Trophoblast cell (in vitro differentiated cells and primary cell): ENCODE measurements at regions not wholly inside any gene's neighbourhood (a gene's known extent, or its start where the extent isn't known, plus 50 kb on each side); places are given as distances from the start of the nearest gene placed in this dataset.

Source experiments
- DNase-seq, 2 donors: peaks; one replicate each; pipeline ENCODE4 v3.0.0-alpha.2; 2016
- H2AFZ ChIP-seq: 2 replicates; pipeline ENCODE4 v1.6.1; 2013; ENCODE audit warnings: low read length, moderate library complexity, mild to moderate bottlenecking; ENCODE audit not compliant: insufficient read depth, poor library complexity
- H2AK5ac ChIP-seq: 2 replicates; pipeline ENCODE4 v1.6.1; 2013; ENCODE audit warnings: mild to moderate bottlenecking, low read length
- H2BK120ac ChIP-seq: 2 replicates; pipeline ENCODE4 v1.6.1; 2013; ENCODE audit warnings: low read length, mild to moderate bottlenecking, moderate library complexity; ENCODE audit not compliant: insufficient read depth, poor library complexity
- H2BK12ac ChIP-seq: 2 replicates; pipeline ENCODE4 v1.6.1; 2013; ENCODE audit warnings: mild to moderate bottlenecking, low read length, moderate library complexity
- H2BK5ac ChIP-seq: 2 replicates; pipeline ENCODE4 v1.6.1; 2013; ENCODE audit warnings: low read length, low read depth, moderate library complexity, mild to moderate bottlenecking; ENCODE audit not compliant: poor library complexity
- H3K14ac ChIP-seq: 2 replicates; pipeline ENCODE4 v1.6.1; 2013; ENCODE audit warnings: mild to moderate bottlenecking, low read length
- H3K18ac ChIP-seq: 2 replicates; pipeline ENCODE4 v1.6.1; 2013; ENCODE audit warnings: mild to moderate bottlenecking, low read length
- H3K23ac ChIP-seq: 2 replicates; pipeline ENCODE4 v1.6.1; 2013; ENCODE audit warnings: low read length
- H3K27ac ChIP-seq: 2 replicates; pipeline ENCODE4 v1.5.1; 2013; ENCODE audit warnings: low read depth, mild to moderate bottlenecking, inconsistent platforms, low read length, moderate library complexity
- H3K27me3 ChIP-seq: 2 replicates; pipeline ENCODE4 v1.6.1; 2013; ENCODE audit warnings: inconsistent platforms, mild to moderate bottlenecking, low read length, moderate library complexity; ENCODE audit not compliant: insufficient read depth
- H3K36me3 ChIP-seq, 2 experiments: 1 replicate in 1 of 2; 2 replicates in 1 of 2; pipeline ENCODE4 v1.6.1; 2013; ENCODE audit warnings: low read length in 2 of 2, mild to moderate bottlenecking in 2 of 2, moderate library complexity in 1 of 2; ENCODE audit not compliant: insufficient read depth in 2 of 2, control insufficient read depth in 1 of 2
- H3K4ac ChIP-seq: 2 replicates; pipeline ENCODE4 v1.6.1; 2013; ENCODE audit warnings: low read depth, mild to moderate bottlenecking, low read length, moderate library complexity
- H3K4me1 ChIP-seq, 2 experiments: 1 replicate in 1 of 2; 2 replicates in 1 of 2; pipeline ENCODE4 v1.6.1; 2013; ENCODE audit warnings: low read length in 2 of 2, mild to moderate bottlenecking in 2 of 2, moderate library complexity in 1 of 2; ENCODE audit not compliant: insufficient read depth in 2 of 2, control insufficient read depth in 1 of 2
- H3K4me2 ChIP-seq: 2 replicates; pipeline ENCODE4 v1.6.1; 2013; ENCODE audit warnings: inconsistent platforms, mild to moderate bottlenecking, low read length, moderate library complexity
- H3K4me3 ChIP-seq: 2 replicates; pipeline ENCODE4 v1.5.1; 2013; ENCODE audit warnings: mild to moderate bottlenecking, low read depth, low read length, inconsistent platforms
- H3K79me1 ChIP-seq: one replicate; pipeline ENCODE4 v1.6.1; 2013; ENCODE audit warnings: low read length
- H3K79me2 ChIP-seq: 2 replicates; pipeline ENCODE4 v1.6.1; 2013; ENCODE audit warnings: low read length, mild to moderate bottlenecking; ENCODE audit not compliant: control insufficient read depth, insufficient read depth, poor library complexity
- H3K9ac ChIP-seq: 2 replicates; pipeline ENCODE4 v1.6.1; 2013; ENCODE audit warnings: mild to moderate bottlenecking, low read length
- H3K9me3 ChIP-seq: 2 replicates; pipeline ENCODE4 v1.6.1; 2013; ENCODE audit warnings: low read depth, mild to moderate bottlenecking, control low read depth, inconsistent platforms, low read length; ENCODE audit not compliant: insufficient read depth
- H4K12ac ChIP-seq: 2 replicates; pipeline ENCODE4 v1.6.1; 2013; ENCODE audit warnings: low read depth, mild to moderate bottlenecking, low read length, moderate library complexity
- H4K8ac ChIP-seq: 2 replicates; pipeline ENCODE4 v1.6.1; 2013; ENCODE audit warnings: low read depth, mild to moderate bottlenecking, low read length, moderate library complexity
- H4K91ac ChIP-seq: one replicate; pipeline ENCODE4 v1.6.1; 2013; ENCODE audit warnings: low read depth, mild to moderate bottlenecking, low read length, moderate library complexity
- WGBS: extraction: QIAGEN DNeasy Blood & Tissue Kit; methylation state at CpG from one replicate; pipeline ENCODE4 v1.1.7; 2013; ENCODE audit warnings: missing lambda C conversion rate; ENCODE audit not compliant: insufficient read length, insufficient coverage; ENCODE audit errors: extremely low coverage; 5-methylcytosine and 5-hydroxymethylcytosine counted together

DNA sequence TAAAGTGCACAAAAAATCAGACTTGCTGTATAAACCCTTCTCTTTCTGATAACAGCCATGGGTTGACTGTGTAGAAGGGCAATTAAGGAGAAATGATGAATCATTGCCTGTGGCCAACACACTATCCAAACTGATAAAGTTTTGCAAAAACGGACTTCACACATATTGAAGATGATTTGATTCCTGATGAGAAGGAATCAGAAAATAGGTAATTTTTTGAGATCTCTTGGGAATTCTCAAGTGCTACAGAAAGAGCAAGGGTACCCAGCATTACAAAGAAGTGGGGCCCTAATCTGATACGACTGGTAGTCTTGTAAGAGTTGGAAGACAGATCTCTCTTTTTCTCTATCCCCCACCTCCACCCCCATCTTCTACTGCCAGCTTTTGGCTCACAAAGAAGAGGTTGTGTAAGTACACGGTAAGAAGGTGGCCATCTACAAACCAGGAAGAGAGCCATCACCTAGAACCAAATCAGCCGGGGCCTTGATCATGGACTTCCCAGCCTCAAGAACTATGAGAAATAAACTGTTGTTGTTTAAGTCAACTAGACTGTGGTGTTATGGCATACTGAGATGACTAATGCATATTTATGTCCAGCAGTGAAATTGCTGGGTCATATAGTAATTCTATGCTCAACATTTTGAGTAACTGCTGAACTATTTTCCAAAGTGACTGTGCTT is 254.7 kb downstream of the EDEM1 start:
- H3K27me3 ChIP-seq = no peaks in the 10 kb centered on the region
- no peak overlapping the region for H3K4me2 ChIP-seq
- H3K79me2 ChIP-seq = no peaks in the 10 kb centered on the region
- H3K4ac ChIP-seq = no peak overlapping the region
- no peak overlapping the region for H2BK120ac ChIP-seq
- no peak overlapping the region for H2AK5ac ChIP-seq
- H4K12ac ChIP-seq = no peak overlapping the region
- no peak overlapping the region for H2BK12ac ChIP-seq
- no CpG with 5 or more reads among the region's 4 CpGs for WGBS
- no peaks in the 10 kb centered on the region for H3K4me1 ChIP-seq
- H3K18ac ChIP-seq = no peak overlapping the region
- H3K9me3 ChIP-seq = no peaks in the 10 kb centered on the region
- no peak overlapping the region for H4K8ac ChIP-seq
- H3K36me3 ChIP-seq = no peaks in the 10 kb centered on the region
- no peaks in the 10 kb centered on the region for H3K79me1 ChIP-seq
- H4K91ac ChIP-seq = no peak overlapping the region
- no peak overlapping the region for H3K14ac ChIP-seq
- H3K23ac ChIP-seq = no peak overlapping the region
- H3K27ac ChIP-seq = no peak overlapping the region
- no peak overlapping the region for H3K9ac ChIP-seq
- no peak overlapping the region for H3K4me3 ChIP-seq
- no peak overlapping the region for H2AFZ ChIP-seq
- peak in 1 of 2 donors; percentile 65 for DNase-seq
- no peak overlapping the region for H2BK5ac ChIP-seq

DNA sequence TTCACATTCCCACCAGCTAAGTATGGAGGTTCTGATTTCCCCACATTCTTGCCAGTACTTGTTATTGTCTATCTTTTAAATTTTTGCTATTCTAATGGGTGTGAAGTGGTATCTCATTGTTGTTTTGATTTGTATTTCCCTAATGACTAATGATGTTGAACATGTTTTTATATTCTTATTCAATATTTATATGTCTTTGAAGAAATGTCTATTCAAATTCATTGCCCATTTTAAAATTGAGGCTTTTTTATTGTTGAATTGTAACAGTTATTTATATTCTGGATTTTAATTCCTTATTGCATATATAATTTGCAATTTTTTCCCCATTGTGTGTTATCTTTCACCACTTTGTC is 255.3 kb downstream of the EDEM1 start:
- Histone ChIP-seq H2AFZ (no peak overlapping the region), H3K4me2 (no peak overlapping the region), H3K9ac (no peak overlapping the region), H3K14ac (no peak overlapping the region), H3K4me3 (no peak overlapping the region), H4K91ac (no peak overlapping the region), H3K79me2 (no peaks in the 10 kb centered on the region), H3K27me3 (no peaks in the 10 kb centered on the region), H3K27ac (no peak overlapping the region), H3K18ac (no peak overlapping the region), H2BK12ac (no peak overlapping the region), H3K4me1 (no peaks in the 10 kb centered on the region), H3K23ac (no peak overlapping the region), H3K4ac (no peak overlapping the region), H4K12ac (no peak overlapping the region), H2AK5ac (no peak overlapping the region), H3K79me1 (no peaks in the 10 kb centered on the region), H2BK120ac (no peak overlapping the region), H2BK5ac (no peak overlapping the region), H4K8ac (no peak overlapping the region), H3K9me3 (no peaks in the 10 kb centered on the region), H3K36me3 (no peaks in the 10 kb centered on the region)
- DNase-seq = no peak

DNA sequence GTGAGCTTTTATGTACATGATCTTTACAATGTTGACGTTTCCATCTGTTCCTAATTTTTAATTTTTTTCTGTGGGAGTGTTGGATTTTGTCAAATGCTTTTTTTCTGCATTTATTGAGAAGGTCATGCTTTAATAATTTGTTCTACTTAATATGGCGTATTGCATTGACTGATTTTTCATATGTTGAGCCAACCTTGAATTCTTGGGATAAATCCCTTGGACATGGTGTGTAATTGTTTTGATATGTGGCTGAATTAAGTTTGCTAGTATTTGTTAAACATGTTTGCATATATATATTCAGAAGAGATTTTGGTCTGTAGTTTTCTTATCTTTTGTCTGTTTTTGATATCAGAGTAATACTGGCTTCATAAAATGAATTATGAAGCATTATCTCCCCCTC is 256.7 kb downstream of the EDEM1 start:
- Histone ChIP-seq H3K4ac (no peak overlapping the region), H3K27me3 (no peaks in the 10 kb centered on the region), H2BK12ac (no peak overlapping the region), H2BK120ac (no peak overlapping the region), H4K12ac (no peak overlapping the region), H3K23ac (no peak overlapping the region), H3K36me3 (no peaks in the 10 kb centered on the region), H4K8ac (no peak overlapping the region), H2AFZ (no peak overlapping the region), H3K9me3 (no peaks in the 10 kb centered on the region), H3K4me2 (no peak overlapping the region), H3K27ac (no peak overlapping the region), H3K9ac (no peak overlapping the region), H3K4me3 (no peak overlapping the region), H3K4me1 (no peaks in the 10 kb centered on the region), H2BK5ac (no peak overlapping the region), H2AK5ac (no peak overlapping the region), H4K91ac (no peak overlapping the region), H3K18ac (no peak overlapping the region), H3K14ac (no peak overlapping the region), H3K79me1 (no peaks in the 10 kb centered on the region), H3K79me2 (no peaks in the 10 kb centered on the region)
- no peak for DNase-seq
- WGBS = no CpG with 5 or more reads among the region's 2 CpGs

DNA sequence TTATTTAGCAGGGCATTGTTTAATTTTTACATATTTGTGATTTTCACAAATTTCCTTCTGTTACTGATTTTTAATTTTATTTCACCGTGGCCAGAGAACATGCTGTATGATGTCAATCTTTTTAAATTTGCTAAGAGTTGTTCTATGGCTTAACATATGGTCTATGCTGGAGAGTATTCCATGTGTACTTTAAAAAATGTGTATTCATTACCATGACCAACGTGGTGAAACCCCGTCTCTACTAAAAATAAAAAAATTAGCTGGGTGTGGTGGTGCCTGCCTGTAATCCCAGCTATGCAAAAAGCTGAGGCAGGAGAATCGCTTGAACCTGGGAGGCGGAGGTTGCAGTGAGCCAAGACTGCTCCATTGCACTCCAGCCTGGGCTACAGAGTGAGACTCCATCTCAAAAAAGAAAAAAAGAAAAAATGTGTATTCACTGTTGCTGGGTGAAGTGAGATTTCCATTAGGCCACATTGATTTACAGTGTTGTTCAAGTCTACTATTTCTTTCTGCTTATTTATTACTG is 258.2 kb downstream of the EDEM1 start:
- no peak overlapping the region for H3K4ac ChIP-seq
- H3K4me3 ChIP-seq = no peak overlapping the region
- H2AK5ac ChIP-seq = no peak overlapping the region
- no peaks in the 10 kb centered on the region for H3K27me3 ChIP-seq
- no peaks in the 10 kb centered on the region for H3K9me3 ChIP-seq
- H3K4me2 ChIP-seq = no peak overlapping the region
- H4K91ac ChIP-seq = no peak overlapping the region
- no peak overlapping the region for H2BK120ac ChIP-seq
- WGBS = no CpG with 5 or more reads among the region's 5 CpGs
- no peak overlapping the region for H3K9ac ChIP-seq
- no peak overlapping the region for H2BK12ac ChIP-seq
- H2BK5ac ChIP-seq = no peak overlapping the region
- H4K8ac ChIP-seq = no peak overlapping the region
- no peak overlapping the region for H3K18ac ChIP-seq
- DNase-seq = no peak
- no peaks in the 10 kb centered on the region for H3K79me2 ChIP-seq
- H3K4me1 ChIP-seq = no peaks in the 10 kb centered on the region
- no peaks in the 10 kb centered on the region for H3K79me1 ChIP-seq
- no peak overlapping the region for H4K12ac ChIP-seq
- no peak overlapping the region for H3K14ac ChIP-seq
- H3K36me3 ChIP-seq = no peaks in the 10 kb centered on the region
- H3K27ac ChIP-seq = no peak overlapping the region
- no peak overlapping the region for H2AFZ ChIP-seq
- no peak overlapping the region for H3K23ac ChIP-seq
